NCI-H2227 (cell line): ENCODE measurements at regions not wholly inside any gene's neighbourhood (a gene's known extent, or its start where the extent isn't known, plus 50 kb on each side); places are given as distances from the start of the nearest gene placed in this dataset.
A peak's percentile ranks its signal among the peaks of the same experiment; 100 is the strongest.

Source experiments
- DNase-seq: peaks from one replicate; lab custom pipeline; 2025; ENCODE audit not compliant: unreplicated experiment; lab: John Stamatoyannopoulos, UW

DNA sequence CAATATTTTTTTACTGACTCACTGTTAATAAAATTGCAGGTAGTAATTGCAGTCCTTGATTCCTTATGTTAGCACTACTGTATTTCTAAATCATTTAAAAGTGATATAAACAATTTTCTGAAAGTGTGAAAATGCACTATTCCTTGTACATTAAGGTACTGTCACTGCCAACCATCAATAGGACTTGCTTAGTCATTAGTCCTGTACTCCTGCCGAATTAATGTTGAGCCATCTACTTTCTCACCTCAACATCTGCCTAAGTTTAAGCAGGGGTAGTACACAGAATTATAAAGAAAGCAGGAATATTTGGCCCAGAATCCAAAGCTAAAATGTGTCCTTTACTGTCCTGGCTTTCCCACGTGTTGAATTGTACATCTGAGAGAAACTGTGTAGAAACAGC lies 87.0 kb upstream of the TRPC3 start:
- no peak for DNase-seq

DNA sequence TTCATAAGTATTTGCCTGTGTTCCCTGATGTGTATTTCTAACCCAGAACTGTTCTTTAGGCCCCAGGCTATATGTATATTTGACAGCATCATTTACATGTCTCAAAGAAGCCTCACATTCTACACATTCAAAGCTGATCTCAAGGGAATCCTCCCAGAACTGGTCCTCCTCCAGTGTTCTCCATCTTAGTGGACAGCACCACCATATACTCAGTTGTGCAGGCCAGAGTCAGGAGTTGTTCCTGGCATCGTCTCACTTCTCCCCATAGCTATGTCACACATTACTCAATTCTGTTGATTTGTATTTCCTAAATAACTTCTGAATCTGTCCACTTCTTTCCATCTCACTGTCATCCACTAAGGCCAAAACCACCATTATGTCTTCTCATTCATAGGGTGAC lies 82.8 kb upstream of the TRPC3 start:
- no peak for DNase-seq

DNA sequence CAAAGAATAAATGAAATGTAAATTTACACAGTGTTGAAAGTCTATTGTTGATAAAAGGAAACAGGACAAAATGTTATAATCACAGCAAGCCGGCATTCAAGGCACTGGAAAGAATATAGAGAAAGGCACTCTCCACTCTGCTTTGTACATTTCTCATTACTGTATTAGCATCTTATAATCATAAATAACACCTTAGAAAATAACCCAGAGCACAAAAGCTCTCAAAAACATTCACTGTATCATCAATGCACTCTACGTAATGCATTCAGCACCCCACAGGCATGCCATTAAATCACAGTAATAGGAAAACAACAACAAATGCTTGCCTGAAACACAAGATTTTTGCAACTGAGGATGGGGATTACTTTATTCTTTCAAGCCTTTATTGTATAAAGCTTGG lies 75.3 kb upstream of the TRPC3 start:
- no peak for DNase-seq

DNA sequence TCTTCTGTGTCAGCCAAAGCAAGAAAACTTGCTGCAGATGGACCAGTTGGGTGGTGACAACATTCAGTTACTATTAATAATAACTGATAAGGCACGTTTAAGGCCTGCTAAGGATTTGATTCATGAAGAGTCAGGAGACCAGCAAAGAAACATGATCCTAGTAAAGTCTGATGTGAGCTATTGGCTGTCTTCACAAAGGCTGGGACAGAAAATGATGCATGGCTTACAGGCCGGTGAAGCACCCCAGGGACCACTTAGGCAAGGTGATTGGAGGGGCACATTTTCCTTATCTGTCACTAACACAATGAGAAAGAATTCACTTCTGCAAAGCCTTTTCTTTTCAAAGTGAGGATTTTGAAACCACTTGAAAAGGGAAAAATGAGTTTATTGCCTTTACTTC lies 65.4 kb upstream of the TRPC3 start:
- no peak for DNase-seq

DNA sequence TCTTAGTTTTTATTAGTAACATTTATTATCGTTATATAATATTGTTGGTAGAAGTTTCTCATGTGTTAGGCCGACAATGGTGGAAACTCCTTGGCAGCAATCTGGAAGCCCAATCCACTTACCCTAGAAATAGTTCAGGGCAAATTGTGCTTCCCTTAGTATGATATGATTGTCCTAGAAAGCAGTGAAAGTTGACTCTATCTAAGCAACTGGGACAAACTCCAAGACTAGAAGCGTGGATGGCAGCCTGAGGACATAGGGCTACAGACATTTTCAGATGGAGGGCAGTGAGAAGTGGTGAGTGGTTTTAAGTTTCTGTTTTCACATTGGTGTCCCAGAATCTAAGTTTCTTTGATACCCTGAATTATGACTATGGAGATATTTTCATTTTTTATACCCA lies 63.3 kb upstream of the TRPC3 start:
- no peak for DNase-seq

DNA sequence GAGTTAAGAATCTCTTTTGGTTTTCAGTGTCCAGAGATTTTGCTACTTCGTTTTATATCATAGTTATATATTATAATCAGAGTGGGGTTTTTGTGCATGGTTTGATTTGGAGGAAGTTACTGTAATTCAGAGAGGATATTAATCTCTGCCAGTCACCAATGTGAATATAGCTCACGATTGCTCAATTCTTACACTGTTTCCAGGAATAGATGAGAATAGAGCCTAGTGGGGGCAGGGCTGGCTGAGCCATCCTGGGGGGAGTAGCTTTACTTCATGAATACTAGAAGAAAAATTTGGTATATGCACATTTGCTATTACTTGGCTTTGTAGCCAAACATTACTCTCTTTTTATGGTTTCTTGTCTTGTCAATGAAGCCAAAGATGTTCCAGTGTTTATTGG lies 60.9 kb upstream of the TRPC3 start:
- DNase-seq: no peak

DNA sequence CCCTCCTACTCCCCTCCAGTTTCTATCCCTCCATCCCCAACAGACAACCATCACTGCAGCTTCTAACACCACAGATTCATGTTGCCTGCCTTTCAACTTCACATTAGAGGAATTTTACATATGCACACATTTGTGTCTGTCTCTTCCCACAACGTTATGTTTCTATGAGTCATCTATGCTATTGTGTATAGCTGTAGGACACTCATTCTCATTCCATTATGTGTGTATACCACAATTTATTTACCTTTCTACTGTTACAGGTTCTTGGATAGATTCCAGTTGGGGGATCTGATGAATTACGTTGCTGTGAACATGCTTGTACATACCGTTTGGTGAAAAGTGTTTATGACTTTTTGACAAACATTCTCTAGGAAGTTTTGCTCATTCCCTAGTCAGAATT lies 58.8 kb upstream of the TRPC3 start:
- no peak for DNase-seq

DNA sequence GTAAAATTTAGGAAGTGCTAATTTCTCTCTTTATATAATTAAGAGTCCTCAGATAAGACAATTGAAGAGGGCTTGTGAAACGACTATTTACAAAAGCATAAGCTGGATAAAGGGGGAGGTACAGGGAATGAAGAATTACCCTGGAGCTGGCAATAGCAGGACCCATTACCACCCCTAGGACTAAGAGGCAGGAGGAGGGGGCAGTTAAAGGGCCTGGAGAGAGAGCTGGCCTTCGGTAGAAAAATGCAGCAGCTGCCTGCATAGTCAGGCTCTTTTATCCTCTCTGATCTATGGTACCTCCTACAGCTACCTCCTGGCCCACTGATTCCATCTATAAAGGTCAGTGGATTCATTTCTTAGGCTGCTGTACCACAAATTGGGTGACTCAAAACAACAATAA lies 57.7 kb upstream of the TRPC3 start:
- no peak for DNase-seq

DNA sequence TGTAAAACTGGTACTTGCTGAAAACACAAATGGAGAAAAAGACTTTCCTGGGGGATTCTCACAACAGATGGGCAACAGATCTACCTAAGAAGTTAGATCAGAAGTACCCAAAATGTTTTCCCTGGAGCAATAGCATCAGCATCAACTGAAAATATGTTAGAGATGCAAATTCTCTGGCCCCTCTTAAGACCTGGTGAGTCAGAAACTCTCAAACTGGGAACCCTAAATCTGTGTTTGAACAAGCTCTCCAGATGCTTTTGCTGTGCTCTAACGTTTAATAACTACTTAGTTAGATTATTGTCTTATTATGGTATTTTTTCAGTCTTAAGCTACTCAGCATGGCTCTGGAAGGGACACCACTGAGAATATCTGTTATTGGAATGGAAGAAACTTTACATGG lies 55.2 kb upstream of the TRPC3 start:
- DNase-seq: no peak

DNA sequence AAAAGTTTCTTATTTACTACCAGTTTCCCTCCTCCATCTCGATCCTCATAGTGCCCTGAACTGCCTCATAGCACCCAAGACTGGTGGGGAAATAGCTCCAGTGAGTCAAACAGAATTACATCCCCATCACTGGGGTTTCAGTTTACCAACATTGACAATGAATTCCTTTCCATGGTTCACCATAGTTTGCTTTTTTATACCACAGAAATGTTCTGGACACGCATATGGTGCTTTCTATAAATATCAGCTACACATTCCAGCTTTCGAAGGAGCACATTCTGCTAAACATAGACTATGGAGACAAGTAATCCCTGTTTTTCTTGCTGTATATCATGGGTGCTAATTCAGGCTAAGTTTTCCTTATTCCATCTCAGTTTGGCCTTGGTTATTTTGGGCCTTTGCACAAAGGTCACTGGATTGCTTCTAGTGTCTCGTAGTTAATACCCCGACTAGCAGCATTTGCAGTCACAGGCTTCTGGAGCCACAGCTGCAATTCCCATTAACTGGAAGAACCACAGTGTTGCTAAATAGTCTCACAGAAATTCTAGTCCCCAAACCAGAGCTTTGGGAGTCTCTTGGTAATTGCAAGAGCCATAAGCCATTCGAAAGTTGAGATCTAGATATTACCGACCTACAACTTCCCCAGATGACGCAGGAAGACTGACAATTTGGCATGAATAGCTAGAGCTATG lies 53.4 kb upstream of the TRPC3 start:
- DNase-seq: no peak

DNA sequence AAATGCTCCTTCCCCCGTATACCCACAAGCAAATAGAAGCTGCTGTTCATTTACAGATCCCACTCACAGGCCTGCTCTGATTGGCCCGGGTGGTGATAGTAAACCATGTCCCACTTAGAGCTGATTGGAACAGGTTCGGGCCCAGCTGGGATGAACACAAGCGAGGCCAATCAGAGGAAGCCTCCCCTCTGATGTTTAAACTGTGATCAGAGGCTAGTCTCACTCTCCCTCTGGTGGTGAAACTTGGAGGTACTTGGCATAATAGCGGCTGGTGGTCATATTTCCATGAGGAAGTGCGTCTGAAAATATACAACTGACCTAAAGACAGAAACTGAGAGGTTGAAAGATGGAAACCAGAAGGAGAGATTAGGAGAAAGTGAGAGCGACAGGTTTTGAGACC lies 51.5 kb upstream of the TRPC3 start:
- peak; percentile 73 for DNase-seq
